Lower leg skin (tissue), 4 donors: ENCODE measurements at regions not wholly inside any gene's neighbourhood (a gene's known extent, or its start where the extent isn't known, plus 50 kb on each side); places are given as distances from the start of the nearest gene placed in this dataset.

Experiments used
- DNase-seq, 2 donors: peaks; one replicate each; pipeline ENCODE4 v3.0.0-alpha.2; 2019; ENCODE audit warnings: low spot score in 2 of 2
- H3K4me3 ChIP-seq: fragments of 200-600 bp; sonication (generic); 2 replicates; pipeline ENCODE4 v1.5.1; 2017; ENCODE audit warnings: mild to moderate bottlenecking, low read depth; ENCODE audit not compliant: poor library complexity, severe bottlenecking
- POLR2A ChIP-seq, 2 donors: fragments of 450-650 bp; IDR thresholded peaks; one replicate each; pipeline ENCODE4 v1.6.1; 2016 to 2017; ENCODE audit warnings: antibody characterized with exemption in 2 of 2, mild to moderate bottlenecking in 1 of 2, moderate library complexity in 1 of 2
- WGBS, 2 donors: methylation state at CpG; one replicate each; pipeline ENCODE4 v1.1.5; 2018; 5-methylcytosine and 5-hydroxymethylcytosine counted together
- intact Hi-C: fragments of 100-400 bp; cut with DNase I; formaldehyde crosslinking; loops from one replicate; pipeline ENCODE4 v1.15.0; 2023; ENCODE audit warnings: low total_unique reads
- TF ChIP-seq, protein P1 (sequence below), 3 donors: fragments of 450-650 bp; IDR thresholded peaks; one replicate each; pipeline ENCODE4 v1.5.1; 2016; ENCODE audit warnings: antibody characterized with exemption in 3 of 3, mild to moderate bottlenecking in 3 of 3, moderate library complexity in 2 of 3

DNA sequence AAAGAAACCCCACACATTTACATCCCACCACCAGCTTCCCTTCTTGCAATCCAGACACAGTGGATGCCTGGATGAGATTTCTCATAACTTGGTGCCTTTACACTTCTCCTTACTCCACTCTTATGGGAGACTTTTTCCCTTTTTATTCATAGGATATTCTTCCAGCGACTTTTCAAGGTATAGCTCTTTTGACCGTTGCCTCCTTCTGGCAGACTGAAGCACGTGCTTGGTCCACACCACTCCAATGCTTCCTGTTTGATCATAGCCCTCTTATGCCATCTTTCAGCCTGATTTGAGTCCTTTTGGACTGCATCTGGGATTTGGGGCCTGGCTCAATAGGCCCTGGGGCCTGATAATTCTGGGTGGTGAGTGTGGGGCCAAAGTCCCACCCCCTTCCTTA, 87.7 kb downstream of the ERCC5 start:
- no peak for DNase-seq
- intact Hi-C loops: no loop called here
- no peak for TF ChIP-seq POLR2A (IDR thresholded peaks at IDR 0.05)
- TF ChIP-seq, protein P1, sequence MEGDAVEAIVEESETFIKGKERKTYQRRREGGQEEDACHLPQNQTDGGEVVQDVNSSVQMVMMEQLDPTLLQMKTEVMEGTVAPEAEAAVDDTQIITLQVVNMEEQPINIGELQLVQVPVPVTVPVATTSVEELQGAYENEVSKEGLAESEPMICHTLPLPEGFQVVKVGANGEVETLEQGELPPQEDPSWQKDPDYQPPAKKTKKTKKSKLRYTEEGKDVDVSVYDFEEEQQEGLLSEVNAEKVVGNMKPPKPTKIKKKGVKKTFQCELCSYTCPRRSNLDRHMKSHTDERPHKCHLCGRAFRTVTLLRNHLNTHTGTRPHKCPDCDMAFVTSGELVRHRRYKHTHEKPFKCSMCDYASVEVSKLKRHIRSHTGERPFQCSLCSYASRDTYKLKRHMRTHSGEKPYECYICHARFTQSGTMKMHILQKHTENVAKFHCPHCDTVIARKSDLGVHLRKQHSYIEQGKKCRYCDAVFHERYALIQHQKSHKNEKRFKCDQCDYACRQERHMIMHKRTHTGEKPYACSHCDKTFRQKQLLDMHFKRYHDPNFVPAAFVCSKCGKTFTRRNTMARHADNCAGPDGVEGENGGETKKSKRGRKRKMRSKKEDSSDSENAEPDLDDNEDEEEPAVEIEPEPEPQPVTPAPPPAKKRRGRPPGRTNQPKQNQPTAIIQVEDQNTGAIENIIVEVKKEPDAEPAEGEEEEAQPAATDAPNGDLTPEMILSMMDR (IDR thresholded peaks at IDR 0.05): no peak
- no peak overlapping the region for H3K4me3 ChIP-seq
- WGBS, 2 donors: 93 to 95% methylated on average over 3 of the region's 3 CpGs

DNA sequence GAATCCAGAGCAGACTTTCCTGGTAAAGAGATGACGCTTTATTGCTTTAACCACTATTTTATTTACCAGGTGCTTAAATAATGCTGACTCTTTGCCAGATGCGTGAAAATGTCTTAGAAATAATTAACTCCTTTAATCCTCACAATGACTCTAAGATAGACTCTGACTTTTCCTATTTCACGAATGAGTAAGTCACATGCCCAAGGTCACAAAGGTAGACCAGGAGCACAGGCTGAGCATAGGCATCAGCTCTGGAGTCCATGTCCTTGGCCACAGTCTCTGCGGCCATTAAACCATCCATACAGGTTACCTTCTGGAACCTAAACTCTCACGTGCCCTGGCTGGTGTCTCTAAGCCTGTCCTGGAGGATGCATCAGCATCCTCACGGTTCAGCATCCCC, 87.3 kb downstream of the ERCC5 start:
- H3K4me3 ChIP-seq: no peak overlapping the region
- intact Hi-C loops: no loop called here
- DNase-seq: no peak
- TF ChIP-seq, protein P1 (IDR thresholded peaks at IDR 0.05): no peak
- no peak for TF ChIP-seq POLR2A (IDR thresholded peaks at IDR 0.05)
- WGBS, 2 donors: 77 to 80% methylated on average over 6 of the region's 6 CpGs

DNA sequence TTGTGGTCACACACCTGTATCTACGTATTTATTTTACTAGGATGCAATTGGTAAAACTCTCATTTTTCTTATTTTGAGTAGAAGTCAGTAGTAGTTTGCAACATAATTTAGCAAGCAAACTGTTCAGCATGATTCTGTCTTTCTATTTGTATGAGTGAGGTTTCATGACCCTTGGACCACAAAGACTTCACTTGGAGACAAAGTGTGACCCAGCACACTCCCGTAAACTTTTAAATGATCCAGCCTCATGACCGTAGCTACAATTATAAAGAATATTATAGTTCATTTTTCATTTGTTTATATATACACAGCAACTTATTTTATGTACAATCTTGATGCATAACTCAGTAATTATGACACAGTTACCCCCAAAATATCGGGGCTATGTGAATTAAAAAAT, 86.5 kb downstream of the ERCC5 start:
- TF ChIP-seq POLR2A (IDR thresholded peaks at IDR 0.05): no peak
- TF ChIP-seq, protein P1 (IDR thresholded peaks at IDR 0.05): no peak
- no peak for DNase-seq
- intact Hi-C loops: no loop called here
- 84 to 88% methylated on average over 4 of the region's 4 CpGs for WGBS, 2 donors
- no peak overlapping the region for H3K4me3 ChIP-seq

DNA sequence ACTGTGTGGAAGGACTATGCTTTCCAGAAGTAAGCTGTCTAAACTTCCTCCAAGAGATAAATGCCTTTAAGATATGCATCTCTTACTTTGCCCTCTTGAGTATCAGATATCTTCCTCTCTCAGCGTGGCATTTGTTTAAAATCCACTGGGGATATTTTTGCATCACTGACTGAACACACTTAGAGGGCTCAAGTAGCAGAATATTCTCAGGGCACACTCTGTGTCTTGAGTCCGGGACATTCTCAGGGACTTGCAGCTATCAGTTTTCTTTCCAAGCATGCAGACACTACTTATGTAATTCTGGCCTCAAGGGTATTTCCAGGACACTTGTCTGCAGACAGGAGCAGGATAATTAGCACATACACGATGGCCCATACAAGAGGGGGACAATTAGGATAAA, 84.7 kb downstream of the ERCC5 start:
- no peak overlapping the region for H3K4me3 ChIP-seq
- no peak for DNase-seq
- intact Hi-C loops: no loop called here
- TF ChIP-seq POLR2A (IDR thresholded peaks at IDR 0.05): no peak
- TF ChIP-seq, protein P1 (IDR thresholded peaks at IDR 0.05): no peak
- WGBS, 2 donors: 52 to 53% methylated on average over 3 of the region's 3 CpGs

DNA sequence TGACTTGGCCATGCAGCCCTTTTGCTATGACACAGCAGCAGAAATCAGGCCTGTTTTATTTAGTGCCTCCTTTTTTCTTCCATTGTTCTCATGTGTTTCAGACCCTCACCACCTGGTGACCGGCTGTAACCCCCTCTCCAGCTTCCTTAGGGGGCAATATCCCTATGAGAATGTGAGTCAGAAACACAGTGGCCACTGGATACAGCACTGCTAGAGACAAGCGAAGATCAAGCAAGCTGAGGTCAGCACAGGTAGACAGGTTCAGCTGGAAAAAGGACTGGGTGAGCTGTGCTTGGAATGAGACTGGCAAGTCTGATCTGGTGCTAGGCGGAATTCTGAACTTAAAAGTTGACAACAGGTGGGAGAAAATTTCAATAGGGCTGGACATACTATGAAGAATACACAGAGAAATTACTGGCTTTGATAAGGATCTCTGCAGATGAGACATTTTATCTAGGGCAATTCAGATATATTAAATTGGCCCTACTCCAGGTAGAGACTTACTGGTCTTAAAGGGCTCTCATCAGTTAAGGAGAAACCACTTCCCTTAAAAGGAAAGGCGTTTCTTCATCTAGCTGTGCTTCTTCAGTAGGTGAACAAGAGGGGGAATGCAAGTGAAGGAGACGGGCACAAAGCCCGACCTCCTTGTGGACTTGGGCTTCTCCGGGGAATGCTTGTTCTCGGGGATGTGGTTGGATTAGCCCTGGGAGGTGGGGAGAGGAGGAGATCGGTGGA, 83.3 kb downstream of the ERCC5 start:
- TF ChIP-seq, protein P1 (IDR thresholded peaks at IDR 0.05): no peak
- TF ChIP-seq POLR2A (IDR thresholded peaks at IDR 0.05): no peak
- WGBS, 2 donors: 66 to 74% methylated on average over 9 of the region's 9 CpGs
- intact Hi-C loops: no loop called here
- no peak for DNase-seq
- H3K4me3 ChIP-seq: no peak overlapping the region
